Dermis microvascular lymphatic vessel endothelial cell (primary cell): ENCODE measurements at regions not wholly inside any gene's neighbourhood (a gene's known extent, or its start where the extent isn't known, plus 50 kb on each side); places are given as distances from the start of the nearest gene placed in this dataset.

Source experiments
- DNase-seq, 2 donors: peaks; one replicate each; pipeline versions ENCODE4 v3.0.0 to v3.0.0-alpha.2; 2010; ENCODE audit warnings: low read depth in 2 of 2

- DNase-seq: no peak
Observed at GRCh38 chr9:86534572-86535258, 180.5 kb upstream of the TUT7 start.

GRCh38 chr9:86531971-86532640 lies 177.9 kb upstream of the TUT7 start:
- DNase-seq: no peak

GRCh38 chr9:86531273-86531970 lies 177.2 kb upstream of the TUT7 start:
- DNase-seq: no peak

GRCh38 chr9:86529496-86530275 lies 175.5 kb upstream of the TUT7 start:
- no peak for DNase-seq

- DNase-seq: no peak
Observed at GRCh38 chr9:86526021-86526420, 171.8 kb upstream of the TUT7 start.

- DNase-seq: no peak
Observed at GRCh38 chr9:86525182-86525581, 171.0 kb upstream of the TUT7 start.

- DNase-seq: no peak
Observed at GRCh38 chr9:86521977-86522376, 167.8 kb upstream of the TUT7 start.

GRCh38 chr9:86521322-86521721 lies 167.1 kb upstream of the TUT7 start:
- no peak for DNase-seq

GRCh38 chr9:86519066-86519615 lies 164.9 kb upstream of the TUT7 start:
- DNase-seq: no peak

- DNase-seq: no peak
Observed at GRCh38 chr9:86517475-86517874, 163.3 kb upstream of the TUT7 start.

- no peak for DNase-seq
Observed at GRCh38 chr9:86516564-86516963, 162.4 kb upstream of the TUT7 start.

- no peak for DNase-seq
Observed at GRCh38 chr9:86515221-86515620, 161.0 kb upstream of the TUT7 start.

GRCh38 chr9:86513429-86513828 lies 159.2 kb upstream of the TUT7 start:
- no peak for DNase-seq

GRCh38 chr9:86512929-86513328 lies 158.7 kb upstream of the TUT7 start:
- DNase-seq: no peak

GRCh38 chr9:86511614-86512360 lies 157.6 kb upstream of the TUT7 start:
- no peak for DNase-seq

GRCh38 chr9:86508208-86508903 lies 154.1 kb upstream of the TUT7 start:
- DNase-seq: no peak

GRCh38 chr9:86507212-86507630 lies 153.0 kb upstream of the TUT7 start:
- no peak for DNase-seq

GRCh38 chr9:86503942-86504341 lies 149.7 kb upstream of the TUT7 start:
- DNase-seq: no peak

GRCh38 chr9:86503314-86503713 lies 149.1 kb upstream of the TUT7 start:
- DNase-seq: no peak
